ENCODE measurements at regions not wholly inside any gene's neighbourhood (a gene's known extent, or its start where the extent isn't known, plus 50 kb on each side); places are given as distances from the start of the nearest gene placed in this dataset.

- intact Hi-C loops (cut with DNase I, micrococcal nuclease), result no loop called here
- H3K4me1 ChIP-seq (ENCODE audit: insufficient read depth, low read length), result no peaks in the 10 kb centered on the region
- no peak overlapping the region for H3K27ac ChIP-seq (ENCODE audit: low read depth in 1 of 2, low read length in 2 of 2)
- H3K27me3 ChIP-seq (ENCODE audit: control insufficient read depth in 1 of 2, insufficient read depth in 2 of 2, low read length in 2 of 2), result no peaks in the 10 kb centered on the region
- TF ChIP-seq CTCF (IDR thresholded peaks at IDR 0.05), result no peak
- no peak overlapping the region for H3K27ac Mint-ChIP-seq
- no peaks in the 10 kb centered on the region for H3K9me3 ChIP-seq (ENCODE audit: control insufficient read depth in 1 of 2, insufficient read depth in 1 of 2, low read length in 2 of 2)
- H3K9me3 Mint-ChIP-seq, result no peaks in the 10 kb centered on the region
- ATAC-seq (ENCODE audit: poor library complexity), result no peak
- H3K27me3 Mint-ChIP-seq, result peaks cover 4% of the 10 kb centered on the region
- H3K4me1 Mint-ChIP-seq (ENCODE audit: low read depth), result no peaks in the 10 kb centered on the region
- H3K4me3 ChIP-seq (ENCODE audit: low read length), result no peak overlapping the region
- ChIA-PET POLR2A (no interaction called here), CTCF (no interaction called here)
- no peak for DNase-seq
- H3K36me3 Mint-ChIP-seq (ENCODE audit: low read depth), result no peaks in the 10 kb centered on the region
- H3K36me3 ChIP-seq (ENCODE audit: insufficient read depth, low read length), result no peaks in the 10 kb centered on the region
- H3K4me3 Mint-ChIP-seq, result no peak overlapping the region
These were observed 163.5 kb upstream of the EGFLAM start for GRCh38 chr5:38094889-38095288.

- H3K4me3 ChIP-seq (ENCODE audit: low read length), result no peak overlapping the region
- intact Hi-C loops (cut with DNase I, micrococcal nuclease), result no loop called here
- H3K4me3 Mint-ChIP-seq, result no peak overlapping the region
- no peak for TF ChIP-seq CTCF (IDR thresholded peaks at IDR 0.05)
- no peaks in the 10 kb centered on the region for H3K9me3 ChIP-seq (ENCODE audit: control insufficient read depth in 1 of 2, insufficient read depth in 1 of 2, low read length in 2 of 2)
- CTCF ChIA-PET, result no interaction called here
- H3K9me3 Mint-ChIP-seq, result no peaks in the 10 kb centered on the region
- no peak for ATAC-seq (ENCODE audit: poor library complexity)
- no peaks in the 10 kb centered on the region for H3K4me1 ChIP-seq (ENCODE audit: insufficient read depth, low read length)
- H3K27ac Mint-ChIP-seq, result no peak overlapping the region
- POLR2A ChIA-PET, result no interaction called here
- no peaks in the 10 kb centered on the region for H3K36me3 Mint-ChIP-seq (ENCODE audit: low read depth)
- peaks cover 4% of the 10 kb centered on the region for H3K27me3 Mint-ChIP-seq
- no peaks in the 10 kb centered on the region for H3K4me1 Mint-ChIP-seq (ENCODE audit: low read depth)
- no peak for DNase-seq
- H3K27ac ChIP-seq (ENCODE audit: low read depth in 1 of 2, low read length in 2 of 2), result no peak overlapping the region
- no peaks in the 10 kb centered on the region for H3K36me3 ChIP-seq (ENCODE audit: insufficient read depth, low read length)
- no peaks in the 10 kb centered on the region for H3K27me3 ChIP-seq (ENCODE audit: control insufficient read depth in 1 of 2, insufficient read depth in 2 of 2, low read length in 2 of 2)
These were observed 164.5 kb upstream of the EGFLAM start for GRCh38 chr5:38093855-38094254.

GRCh38 chr5:38086777-38087176 lies 171.6 kb upstream of the EGFLAM start:
- no peak for TF ChIP-seq CTCF (IDR thresholded peaks at IDR 0.05)
- no peaks in the 10 kb centered on the region for H3K4me1 Mint-ChIP-seq (ENCODE audit: low read depth)
- H3K9me3 Mint-ChIP-seq, result peaks cover 2% of the 10 kb centered on the region
- ChIA-PET POLR2A (no interaction called here), CTCF (no interaction called here)
- H3K27me3 ChIP-seq (ENCODE audit: control insufficient read depth in 1 of 2, insufficient read depth in 2 of 2, low read length in 2 of 2), result no peaks in the 10 kb centered on the region
- no peak overlapping the region for H3K27ac Mint-ChIP-seq
- no peaks in the 10 kb centered on the region for H3K4me1 ChIP-seq (ENCODE audit: insufficient read depth, low read length)
- no peaks in the 10 kb centered on the region for H3K36me3 Mint-ChIP-seq (ENCODE audit: low read depth)
- H3K27me3 Mint-ChIP-seq, result peaks cover 18% of the 10 kb centered on the region
- no peak overlapping the region for H3K4me3 Mint-ChIP-seq
- H3K4me3 ChIP-seq (ENCODE audit: low read length), result no peak overlapping the region
- no peaks in the 10 kb centered on the region for H3K9me3 ChIP-seq (ENCODE audit: control insufficient read depth in 1 of 2, insufficient read depth in 1 of 2, low read length in 2 of 2)
- H3K27ac ChIP-seq (ENCODE audit: low read depth in 1 of 2, low read length in 2 of 2), result no peak overlapping the region
- intact Hi-C loops (cut with DNase I, micrococcal nuclease), result no loop called here
- no peak for DNase-seq
- no peaks in the 10 kb centered on the region for H3K36me3 ChIP-seq (ENCODE audit: insufficient read depth, low read length)
- ATAC-seq (ENCODE audit: poor library complexity), result no peak

Measured in CD4-positive, alpha-beta T cell (primary cell).